Neural cell (in vitro differentiated cells): ENCODE measurements at regions not wholly inside any gene's neighbourhood (a gene's known extent, or its start where the extent isn't known, plus 50 kb on each side); places are given as distances from the start of the nearest gene placed in this dataset.

Experiments
- H2AFZ ChIP-seq: fragments of 200-600, 300-800 bp; sonication (generic), shearing (Covaris generic); 2 replicates; pipeline ENCODE4 v1.6.0; 2014; ENCODE audit warnings: low read depth, mild to moderate bottlenecking, antibody characterized with exemption, low read length, moderate library complexity
- H3F3A ChIP-seq: fragments of 200-600 bp; shearing (Covaris generic); 2 replicates; pipeline ENCODE4 v1.6.1; 2016; ENCODE audit warnings: mild to moderate bottlenecking, moderate library complexity, mixed read lengths, antibody characterized with exemption, low read length; ENCODE audit not compliant: insufficient read depth, poor library complexity, severe bottlenecking
- H3K27ac ChIP-seq: fragments of 200-600, 300-800 bp; sonication (generic), shearing (Covaris generic); 2 replicates; pipeline ENCODE4 v1.5.1; 2014; ENCODE audit warnings: mild to moderate bottlenecking, low read length, moderate library complexity
- H3K27me3 ChIP-seq: fragments of 300-800, 200-600 bp; sonication (generic), shearing (Covaris generic); 2 replicates; pipeline ENCODE4 v1.6.0; 2014; ENCODE audit warnings: mild to moderate bottlenecking, low read depth, low read length, moderate library complexity; ENCODE audit not compliant: insufficient read depth
- H3K36me3 ChIP-seq: fragments of 300-800, 200-600 bp; sonication (generic), shearing (Covaris generic); 2 replicates; pipeline ENCODE4 v1.5.1; 2014; ENCODE audit warnings: mild to moderate bottlenecking, antibody characterized with exemption, low read length, moderate library complexity; ENCODE audit not compliant: insufficient read depth
- H3K4me2 ChIP-seq: fragments of 300-800, 200-600 bp; sonication (generic), shearing (Covaris generic); 2 replicates; pipeline ENCODE4 v1.6.0; 2014; ENCODE audit warnings: mild to moderate bottlenecking, low read length
- H3K4me3 ChIP-seq: fragments of 300-800, 200-600 bp; sonication (generic), shearing (Covaris generic); 2 replicates; pipeline ENCODE4 v1.5.1; 2014; ENCODE audit warnings: mild to moderate bottlenecking, low read length, moderate library complexity
- H3K79me2 ChIP-seq: fragments of 200-600 bp; shearing (Covaris generic); replicated peaks from 2 replicates; pipeline ENCODE4 v1.6.0; 2014; ENCODE audit warnings: mild to moderate bottlenecking, low read length, moderate library complexity; ENCODE audit not compliant: insufficient read depth
- H3K9ac ChIP-seq: fragments of 300-800, 200-600 bp; sonication (generic), shearing (Covaris generic); 2 replicates; pipeline ENCODE4 v1.6.1; 2016; ENCODE audit warnings: mild to moderate bottlenecking, low read length, mixed read lengths
- H3K9me2 ChIP-seq: fragments of 200-600 bp; shearing (Covaris generic); 2 replicates; pipeline ENCODE4 v1.6.1; 2016; ENCODE audit warnings: mild to moderate bottlenecking, low read length, mixed read lengths; ENCODE audit not compliant: insufficient read depth
- H3K9me3 ChIP-seq: fragments of 200-600, 300-800 bp; sonication (generic), shearing (Covaris generic); 2 replicates; pipeline ENCODE4 v1.6.1; 2016; ENCODE audit warnings: mild to moderate bottlenecking, mixed run types, low read length, moderate library complexity, mixed read lengths
- H4K20me1 ChIP-seq: fragments of 200-600 bp; shearing (Covaris generic); 2 replicates; pipeline ENCODE4 v1.6.1; 2016; ENCODE audit warnings: mild to moderate bottlenecking, mixed run types; ENCODE audit not compliant: insufficient read depth
- CTCF ChIP-seq: fragments of 450-650 bp; IDR thresholded peaks from 2 replicates; pipeline ENCODE4 v1.5.1; 2014; ENCODE audit warnings: antibody characterized with exemption, mild to moderate bottlenecking, moderate library complexity; ENCODE audit not compliant: poor library complexity, severe bottlenecking
- EP300 ChIP-seq: fragments of 450-650 bp; conservative IDR thresholded peaks from 2 replicates; pipeline ENCODE4 v1.6.1; 2014; ENCODE audit warnings: antibody characterized with exemption, mild to moderate bottlenecking, moderate library complexity; ENCODE audit not compliant: poor library complexity, severe bottlenecking
- EZH2 ChIP-seq: fragments of 200-600, 300-800 bp; shearing (Covaris generic), sonication (generic); IDR thresholded peaks from 2 replicates; pipeline ENCODE4 v1.6.1; 2014; ENCODE audit warnings: antibody characterized with exemption, low read length, borderline replicate concordance, mild to moderate bottlenecking; ENCODE audit not compliant: insufficient read depth, poor library complexity, severe bottlenecking
- MXI1 ChIP-seq: fragments of 450-650 bp; conservative IDR thresholded peaks from 2 replicates; pipeline ENCODE4 v1.6.1; 2014; ENCODE audit warnings: antibody characterized with exemption, mild to moderate bottlenecking; ENCODE audit not compliant: poor library complexity, severe bottlenecking
- POLR2AphosphoS5 ChIP-seq: IDR thresholded peaks from 2 replicates; pipeline ENCODE4 v1.6.1; 2012
- RAD21 ChIP-seq: fragments of 450-650 bp; conservative IDR thresholded peaks from 2 replicates; pipeline ENCODE4 v1.6.1; 2014; ENCODE audit warnings: antibody characterized with exemption, mild to moderate bottlenecking, moderate library complexity
- REST ChIP-seq: IDR thresholded peaks from 2 replicates; pipeline ENCODE4 v1.6.1; 2012; ENCODE audit warnings: borderline replicate concordance
- SMC3 ChIP-seq: fragments of 450-650 bp; conservative IDR thresholded peaks from 2 replicates; pipeline ENCODE4 v1.6.1; 2014; ENCODE audit warnings: antibody characterized with exemption, mild to moderate bottlenecking, moderate library complexity; ENCODE audit not compliant: poor library complexity
- TAF1 ChIP-seq: IDR thresholded peaks from 2 replicates; pipeline ENCODE4 v1.6.1; 2012; ENCODE audit warnings: low read depth

- no peaks in the 10 kb centered on the region for H4K20me1 ChIP-seq
- H3K9ac ChIP-seq, result no peak overlapping the region
- H3K9me2 ChIP-seq, result no peaks in the 10 kb centered on the region
- no peaks in the 10 kb centered on the region for H3F3A ChIP-seq
- H3K27me3 ChIP-seq, result no peaks in the 10 kb centered on the region
- no peak overlapping the region for H2AFZ ChIP-seq
- no peak overlapping the region for H3K4me2 ChIP-seq
- H3K9me3 ChIP-seq, result no peaks in the 10 kb centered on the region
- no peak for TF ChIP-seq POLR2AphosphoS5
- TF ChIP-seq EZH2, result no peak
- TF ChIP-seq SMC3, result no peak
- no peak for TF ChIP-seq MXI1
- no peak for TF ChIP-seq CTCF
- no peak for TF ChIP-seq TAF1
- TF ChIP-seq REST, result no peak
- TF ChIP-seq RAD21, result no peak
- no peak for TF ChIP-seq EP300
- no peak overlapping the region for H3K27ac ChIP-seq
- no peaks in the 10 kb centered on the region for H3K79me2 ChIP-seq
- no peaks in the 10 kb centered on the region for H3K36me3 ChIP-seq
- H3K4me3 ChIP-seq, result no peak overlapping the region
These were observed 151.0 kb upstream of the RXFP2 start for GRCh38 chr13:31588316-31588715.

GRCh38 chr13:31588893-31589292 is 150.4 kb upstream of the RXFP2 start:
- H2AFZ ChIP-seq, result no peak overlapping the region
- no peaks in the 10 kb centered on the region for H3F3A ChIP-seq
- no peak overlapping the region for H3K4me3 ChIP-seq
- H3K9me2 ChIP-seq, result no peaks in the 10 kb centered on the region
- H3K4me2 ChIP-seq, result no peak overlapping the region
- H4K20me1 ChIP-seq, result no peaks in the 10 kb centered on the region
- no peaks in the 10 kb centered on the region for H3K27me3 ChIP-seq
- H3K36me3 ChIP-seq, result no peaks in the 10 kb centered on the region
- no peak overlapping the region for H3K9ac ChIP-seq
- TF ChIP-seq SMC3, result no peak
- TF ChIP-seq CTCF, result no peak
- TF ChIP-seq EP300, result no peak
- TF ChIP-seq EZH2, result no peak
- no peak for TF ChIP-seq TAF1
- TF ChIP-seq MXI1, result no peak
- no peaks in the 10 kb centered on the region for H3K79me2 ChIP-seq
- no peaks in the 10 kb centered on the region for H3K9me3 ChIP-seq
- no peak overlapping the region for H3K27ac ChIP-seq
